Hepatocyte (in vitro differentiated cells): ENCODE measurements at regions not wholly inside any gene's neighbourhood (a gene's known extent, or its start where the extent isn't known, plus 50 kb on each side); places are given as distances from the start of the nearest gene placed in this dataset.
"Not testable (repeated sequence)": the region's sequence is repeated elsewhere in the genome, so short reads cannot be mapped to it uniquely, and the experiment has no call there.

ENCODE experiments used
- DNase-seq: peaks from one replicate; pipeline ENCODE4 v3.0.0-alpha.2; 2016; ENCODE audit warnings: low spot score
- H2AFZ ChIP-seq: fragments of 200-600 bp; sonication (generic); 2 replicates; pipeline ENCODE4 v1.6.0; 2016; ENCODE audit warnings: antibody characterized with exemption, mild to moderate bottlenecking
- H3K27ac ChIP-seq: fragments of 200-600 bp; sonication (generic); 2 replicates; pipeline ENCODE4 v1.5.1; 2016; ENCODE audit warnings: mild to moderate bottlenecking
- H3K27me3 ChIP-seq: fragments of 200-600 bp; sonication (generic); 2 replicates; pipeline ENCODE4 v1.6.1; 2016
- H3K36me3 ChIP-seq: fragments of 200-600 bp; sonication (generic); replicated peaks from 2 replicates; pipeline ENCODE4 v1.5.1; 2016; ENCODE audit warnings: low read depth; ENCODE audit not compliant: insufficient read depth
- H3K4me1 ChIP-seq: fragments of 200-600 bp; sonication (generic); 2 replicates; pipeline ENCODE4 v1.5.1; 2016; ENCODE audit warnings: mild to moderate bottlenecking, moderate library complexity; ENCODE audit not compliant: insufficient read depth
- H3K4me2 ChIP-seq: fragments of 200-600 bp; sonication (generic); 2 replicates; pipeline ENCODE4 v1.6.0; 2016
- H3K4me3 ChIP-seq: fragments of 200-600 bp; sonication (generic); 2 replicates; pipeline ENCODE4 v1.5.1; 2016; ENCODE audit warnings: mild to moderate bottlenecking
- H3K79me2 ChIP-seq: fragments of 200-600 bp; sonication (generic); 2 replicates; pipeline ENCODE4 v1.6.0; 2017; ENCODE audit warnings: mild to moderate bottlenecking
- H3K9me2 ChIP-seq: fragments of 200-600 bp; sonication (generic); replicated peaks from 2 replicates; pipeline ENCODE4 v1.6.0; 2017; ENCODE audit warnings: mild to moderate bottlenecking; ENCODE audit not compliant: insufficient read depth
- H3K9me3 ChIP-seq: fragments of 200-600 bp; sonication (generic); 2 replicates; pipeline ENCODE4 v1.5.1; 2016; ENCODE audit warnings: low read depth, mild to moderate bottlenecking
- H4K20me1 ChIP-seq: fragments of 200-600 bp; sonication (generic); 2 replicates; pipeline ENCODE4 v1.6.0; 2016; ENCODE audit warnings: mild to moderate bottlenecking; ENCODE audit not compliant: insufficient read depth, poor library complexity, severe bottlenecking
- CTCF ChIP-seq: fragments of 200-600 bp; sonication (generic); IDR thresholded peaks from 2 replicates; pipeline ENCODE4 v1.5.1; 2016; ENCODE audit warnings: antibody characterized with exemption, mild to moderate bottlenecking; ENCODE audit not compliant: poor library complexity
- EZH2 ChIP-seq: fragments of 200-600 bp; sonication (generic); IDR thresholded peaks from 2 replicates; pipeline ENCODE4 v1.6.1; 2016; ENCODE audit warnings: antibody characterized with exemption, mild to moderate bottlenecking, borderline replicate concordance
- EZH2phosphoT487 ChIP-seq: fragments of 200-600 bp; sonication (generic); IDR thresholded peaks from one replicate; pipeline ENCODE4 v1.6.1; 2018; ENCODE audit warnings: antibody characterized with exemption, mild to moderate bottlenecking, low read depth, moderate library complexity; ENCODE audit not compliant: unreplicated experiment, severe bottlenecking
- WGBS: methylation state at CpG from one replicate; pipeline ENCODE4 v1.1.6; 2016; ENCODE audit warnings: low lambda C conversion rate; ENCODE audit errors: missing lambda C conversion rate; 5-methylcytosine and 5-hydroxymethylcytosine counted together

- Histone ChIP-seq H3K27ac (no peak overlapping the region), H3K9me2 (no peaks in the 10 kb centered on the region), H3K27me3 (no peaks in the 10 kb centered on the region), H3K4me1 (no peaks in the 10 kb centered on the region), H3K79me2 (no peaks in the 10 kb centered on the region), H3K9me3 (no peaks in the 10 kb centered on the region), H3K4me3 (no peak overlapping the region), H3K4me2 (no peak overlapping the region), H2AFZ (no peak overlapping the region), H3K36me3 (no peaks in the 10 kb centered on the region), H4K20me1 (no peaks in the 10 kb centered on the region)
- TF ChIP-seq EZH2phosphoT487 (no peak), CTCF (no peak), EZH2 (no peak)
- no peak for DNase-seq
- WGBS, result 80% methylated on average over 3 of the region's 3 CpGs
Measured at GRCh38 chr1:166740668-166741276, 98.5 kb upstream of the POGK start.

GRCh38 chr1:166763318-166763717 is 76.0 kb upstream of the POGK start:
- no peak for TF ChIP-seq EZH2phosphoT487
- TF ChIP-seq CTCF, result no peak
- TF ChIP-seq EZH2, result no peak
- H4K20me1 ChIP-seq, result no peaks in the 10 kb centered on the region
- no peak overlapping the region for H3K4me3 ChIP-seq
- no peak overlapping the region for H3K27ac ChIP-seq
- no peak overlapping the region for H3K4me2 ChIP-seq
- DNase-seq, result no peak
- H3K4me1 ChIP-seq, result no peaks in the 10 kb centered on the region
- no peaks in the 10 kb centered on the region for H3K79me2 ChIP-seq
- WGBS, result 100% methylated on average over 1 of the region's 1 CpG
- no peaks in the 10 kb centered on the region for H3K9me3 ChIP-seq
- H3K9me2 ChIP-seq, result no peaks in the 10 kb centered on the region
- H3K27me3 ChIP-seq, result no peaks in the 10 kb centered on the region
- no peaks in the 10 kb centered on the region for H3K36me3 ChIP-seq
- no peak overlapping the region for H2AFZ ChIP-seq

GRCh38 chr1:166766942-166767341 is 72.3 kb upstream of the POGK start:
- TF ChIP-seq CTCF (no peak), EZH2phosphoT487 (no peak), EZH2 (no peak)

GRCh38 chr1:166784646-166785045 is 54.6 kb upstream of the POGK start:
- H3K4me2 ChIP-seq, H3K4me3 ChIP-seq, H4K20me1 ChIP-seq, H3K27ac ChIP-seq, H3K9me3 ChIP-seq, DNase-seq, H3K36me3 ChIP-seq, H2AFZ ChIP-seq, H3K79me2 ChIP-seq, H3K4me1 ChIP-seq, H3K9me2 ChIP-seq, H3K27me3 ChIP-seq: not testable (repeated sequence)
- 28% methylated on average over 4 of the region's 4 CpGs for WGBS

More at GRCh38 chr1:166766942-166767341, 72.3 kb upstream of the POGK start:
- Histone ChIP-seq H2AFZ (no peak overlapping the region), H3K27ac (no peak overlapping the region), H3K36me3 (no peaks in the 10 kb centered on the region), H3K9me2 (no peaks in the 10 kb centered on the region), H4K20me1 (no peaks in the 10 kb centered on the region), H3K4me1 (no peaks in the 10 kb centered on the region), H3K9me3 (no peaks in the 10 kb centered on the region), H3K4me2 (no peak overlapping the region), H3K27me3 (no peaks in the 10 kb centered on the region), H3K4me3 (no peak overlapping the region), H3K79me2 (no peaks in the 10 kb centered on the region)
- DNase-seq, result no peak
- 56% methylated on average over 2 of the region's 2 CpGs for WGBS
